Type B pancreatic cell (in vitro differentiated cells): ENCODE measurements at regions not wholly inside any gene's neighbourhood (a gene's known extent, or its start where the extent isn't known, plus 50 kb on each side); places are given as distances from the start of the nearest gene placed in this dataset.

Source experiments
- DNase-seq: peaks from one replicate; pipeline ENCODE4 v3.0.0; 2021; ENCODE audit warnings: mixed read lengths; ENCODE audit not compliant: unreplicated experiment; ENCODE audit errors: extremely low spot score
- H3K27ac Mint-ChIP-seq: 2 replicates; pipeline ENCODE4 v1.8.0; 2021; ENCODE audit warnings: mild to moderate bottlenecking, mixed read lengths
- H3K27me3 Mint-ChIP-seq: 2 replicates; pipeline ENCODE4 v1.8.0; 2021; ENCODE audit warnings: mixed read lengths
- H3K36me3 Mint-ChIP-seq: 2 replicates; pipeline ENCODE4 v1.8.0; 2021; ENCODE audit warnings: mixed read lengths
- H3K4me1 Mint-ChIP-seq: one replicate; pipeline ENCODE4 v1.8.0; 2021; ENCODE audit warnings: mixed read lengths; ENCODE audit not compliant: unreplicated experiment
- H3K4me3 Mint-ChIP-seq: 2 replicates; pipeline ENCODE4 v1.8.0; 2021; ENCODE audit warnings: mild to moderate bottlenecking, mixed read lengths
- H3K9me3 Mint-ChIP-seq: 2 replicates; pipeline ENCODE4 v1.8.0; 2021; ENCODE audit warnings: mixed read lengths
- CTCF ChIP-seq: fragments of 200-600 bp; sonication (generic); conservative IDR thresholded peaks from 2 replicates; pipeline ENCODE4 v1.5.0; 2021; ENCODE audit warnings: antibody characterized with exemption, mild to moderate bottlenecking

GRCh38 chr5:104178829-104179456 lies 616.4 kb upstream of the NUDT12 start:
- peaks cover 30% of the 10 kb centered on the region for H3K9me3 Mint-ChIP-seq
- H3K27ac Mint-ChIP-seq: no peak overlapping the region
- no peaks in the 10 kb centered on the region for H3K4me1 Mint-ChIP-seq
- DNase-seq: no peak
- H3K4me3 Mint-ChIP-seq: no peak overlapping the region
- peak; percentile 57 for TF ChIP-seq CTCF
- no peaks in the 10 kb centered on the region for H3K27me3 Mint-ChIP-seq
- H3K36me3 Mint-ChIP-seq: peaks cover 5% of the 10 kb centered on the region

GRCh38 chr5:104178066-104178465 lies 615.5 kb upstream of the NUDT12 start:
- H3K4me1 Mint-ChIP-seq: no peaks in the 10 kb centered on the region
- H3K4me3 Mint-ChIP-seq: no peak overlapping the region
- no peak for TF ChIP-seq CTCF
- H3K9me3 Mint-ChIP-seq: peaks cover 30% of the 10 kb centered on the region
- H3K36me3 Mint-ChIP-seq: peaks cover 5% of the 10 kb centered on the region
- no peaks in the 10 kb centered on the region for H3K27me3 Mint-ChIP-seq
- no peak overlapping the region for H3K27ac Mint-ChIP-seq
- no peak for DNase-seq

GRCh38 chr5:104177651-104178050 lies 615.1 kb upstream of the NUDT12 start:
- Mint-ChIP-seq H3K9me3 (peaks cover 30% of the 10 kb centered on the region), H3K4me3 (no peak overlapping the region), H3K27me3 (no peaks in the 10 kb centered on the region), H3K4me1 (no peaks in the 10 kb centered on the region), H3K36me3 (peaks cover 5% of the 10 kb centered on the region), H3K27ac (no peak overlapping the region)
- TF ChIP-seq CTCF: no peak
- no peak for DNase-seq

GRCh38 chr5:104172976-104173375 lies 610.4 kb upstream of the NUDT12 start:
- Mint-ChIP-seq H3K4me3 (no peak overlapping the region), H3K36me3 (no peaks in the 10 kb centered on the region), H3K27ac (no peak overlapping the region), H3K4me1 (no peaks in the 10 kb centered on the region), H3K27me3 (no peaks in the 10 kb centered on the region), H3K9me3 (peaks cover 4% of the 10 kb centered on the region)
- TF ChIP-seq CTCF: no peak
- no peak for DNase-seq

GRCh38 chr5:104171958-104172690 lies 609.5 kb upstream of the NUDT12 start:
- TF ChIP-seq CTCF: no peak
- Mint-ChIP-seq H3K27ac (no peak overlapping the region), H3K36me3 (no peaks in the 10 kb centered on the region), H3K9me3 (peaks cover 4% of the 10 kb centered on the region), H3K4me1 (no peaks in the 10 kb centered on the region), H3K4me3 (no peak overlapping the region), H3K27me3 (no peaks in the 10 kb centered on the region)
- DNase-seq: no peak
